ENCODE measurements at regions not wholly inside any gene's neighbourhood (a gene's known extent, or its start where the extent isn't known, plus 50 kb on each side); places are given as distances from the start of the nearest gene placed in this dataset.

DNA sequence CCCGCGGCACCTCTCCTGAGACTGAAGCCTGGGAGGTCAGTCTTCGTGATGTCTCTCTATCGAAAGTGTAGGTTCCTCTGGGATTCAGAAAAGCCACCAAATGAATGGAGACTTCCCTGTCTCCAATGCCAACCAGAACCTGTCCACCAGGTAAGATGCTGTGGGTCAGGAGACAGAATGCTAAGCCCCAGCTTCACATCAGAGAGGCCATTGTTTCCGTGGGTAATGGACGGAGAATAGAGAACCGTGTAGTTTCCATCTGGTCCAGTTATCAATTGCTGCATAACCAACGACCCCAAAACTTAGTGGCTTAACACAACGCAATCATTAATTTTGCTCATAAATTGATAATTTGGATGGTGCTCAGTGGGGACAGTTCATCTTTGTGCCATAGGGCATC lies 93.5 kb downstream of the DDX1 start:
- TF ChIP-seq POLR2A (IDR thresholded peaks at IDR 0.05; ENCODE audit: low read depth, low read length) = no peak
- no peak for TF ChIP-seq POLR2AphosphoS5 (IDR thresholded peaks at IDR 0.05; ENCODE audit: low read depth, low read length)

Data from GM12892 (cell line).